HG02884 (cell line): ENCODE measurements at regions not wholly inside any gene's neighbourhood (a gene's known extent, or its start where the extent isn't known, plus 50 kb on each side); places are given as distances from the start of the nearest gene placed in this dataset.

ENCODE experiments used
- ATAC-seq: cut with Tn5 transposase; IDR thresholded peaks from one replicate; pipeline ENCODE4 v1.9.1; 2021; ENCODE audit warnings: mild to moderate bottlenecking, moderate library complexity; ENCODE audit not compliant: unreplicated experiment

- ATAC-seq, result no peak
Measured at GRCh38 chr4:176843710-176844109, 51.0 kb upstream of the VEGFC start.

- ATAC-seq, result no peak
Measured at GRCh38 chr4:176844448-176844847, 51.7 kb upstream of the VEGFC start.

GRCh38 chr4:176845636-176846035 is 52.9 kb upstream of the VEGFC start:
- no peak for ATAC-seq

DNA sequence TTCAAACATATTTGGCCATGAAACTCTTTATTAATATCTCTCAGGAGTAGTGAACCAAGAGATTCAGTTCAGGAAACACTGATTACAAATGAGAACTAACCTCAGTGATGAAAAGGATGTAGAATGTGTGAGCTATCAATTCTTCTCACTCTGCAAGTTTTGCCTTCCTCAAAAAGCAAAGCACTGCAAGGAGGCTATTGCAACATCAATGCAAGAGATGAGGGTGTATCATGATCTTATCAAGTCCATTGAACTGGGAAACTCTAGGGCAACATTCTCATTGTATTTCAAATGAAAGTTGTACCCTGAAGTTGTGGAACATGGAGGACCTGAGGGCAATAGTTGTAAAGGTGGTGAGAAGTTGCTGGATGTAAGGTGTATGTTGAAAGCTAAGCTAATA is 56.4 kb upstream of the VEGFC start:
- ATAC-seq, result no peak

- no peak for ATAC-seq
Measured at GRCh38 chr4:176850436-176850835, 57.7 kb upstream of the VEGFC start.

DNA sequence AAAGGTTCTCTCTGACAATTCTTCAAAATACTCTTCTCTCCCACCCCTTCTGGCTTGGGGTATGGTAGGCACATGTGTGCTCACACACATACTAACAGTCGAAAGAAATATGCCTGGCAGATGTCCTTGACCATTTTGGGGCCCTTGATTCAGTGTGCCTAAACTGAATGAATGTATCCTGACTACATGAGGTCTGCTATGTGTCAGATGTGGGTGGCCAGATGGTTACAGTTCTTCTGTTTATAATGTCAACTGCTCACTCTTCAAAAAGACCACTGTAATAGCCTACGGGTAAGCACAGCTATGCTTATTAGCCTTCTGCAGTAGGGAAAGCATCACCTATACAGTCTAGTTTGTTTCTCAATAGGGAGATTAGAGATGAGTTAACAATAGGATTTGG is 63.7 kb upstream of the VEGFC start:
- ATAC-seq, result no peak

DNA sequence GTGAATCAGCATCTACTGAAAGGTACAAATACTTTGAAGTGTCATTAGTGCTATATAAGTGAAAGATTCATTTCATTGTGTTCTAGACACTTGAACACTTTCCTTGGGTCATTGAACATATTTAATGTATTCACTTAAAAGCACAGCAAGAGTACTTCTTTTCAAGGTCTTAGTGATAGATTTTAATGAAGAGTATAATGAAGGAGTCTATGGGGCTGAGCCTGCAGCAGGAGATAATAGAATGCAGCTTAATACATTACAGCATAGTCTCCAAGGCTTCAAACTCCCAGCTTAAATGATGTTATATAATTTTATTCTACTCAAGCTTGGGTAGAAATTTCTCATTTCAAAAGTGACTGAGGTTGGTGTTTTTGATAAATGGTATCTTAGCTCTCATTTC is 66.1 kb upstream of the VEGFC start:
- ATAC-seq, result no peak

DNA sequence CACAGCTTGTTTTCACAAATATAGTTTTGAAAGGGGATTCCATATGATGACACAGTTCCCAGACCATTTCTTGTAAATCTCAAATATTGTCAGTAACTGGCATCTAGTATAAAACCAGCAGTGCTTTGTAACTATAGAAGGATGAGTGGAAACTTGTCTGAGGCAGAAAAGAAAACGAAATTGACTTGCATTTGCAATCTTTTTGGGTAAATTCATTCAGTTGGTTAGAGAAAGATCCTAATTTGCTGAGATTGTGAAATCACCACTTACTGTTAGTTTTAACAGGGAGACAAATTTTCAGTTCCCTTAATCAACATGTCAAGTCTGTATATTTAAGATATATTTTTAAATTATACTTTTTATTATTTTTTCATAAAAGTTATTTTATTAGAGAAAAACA is 71.5 kb upstream of the VEGFC start:
- no peak for ATAC-seq

DNA sequence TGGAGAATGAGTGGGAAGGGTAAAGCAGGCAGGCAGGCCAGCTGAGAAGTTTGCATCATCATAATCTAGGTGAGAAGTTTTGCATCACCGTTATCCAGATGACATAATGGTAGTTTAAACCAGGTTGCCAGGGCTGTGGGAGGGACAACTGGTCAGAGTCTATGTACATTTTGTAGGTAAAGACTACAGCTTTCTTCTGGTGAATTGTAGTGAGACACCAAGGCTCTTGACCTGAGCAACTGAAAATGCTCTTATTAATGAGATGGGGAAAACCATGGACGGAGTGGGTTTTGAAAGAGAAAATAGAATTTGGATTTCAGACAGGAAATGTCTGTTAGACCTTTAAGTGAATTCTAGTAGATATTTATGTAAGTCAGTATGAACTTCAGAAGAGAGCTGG is 76.0 kb upstream of the VEGFC start:
- ATAC-seq, result no peak

- ATAC-seq, result no peak
Measured at GRCh38 chr4:176872461-176872860, 79.7 kb upstream of the VEGFC start.

GRCh38 chr4:176874721-176875445 is 82.2 kb upstream of the VEGFC start:
- ATAC-seq, result no peak

DNA sequence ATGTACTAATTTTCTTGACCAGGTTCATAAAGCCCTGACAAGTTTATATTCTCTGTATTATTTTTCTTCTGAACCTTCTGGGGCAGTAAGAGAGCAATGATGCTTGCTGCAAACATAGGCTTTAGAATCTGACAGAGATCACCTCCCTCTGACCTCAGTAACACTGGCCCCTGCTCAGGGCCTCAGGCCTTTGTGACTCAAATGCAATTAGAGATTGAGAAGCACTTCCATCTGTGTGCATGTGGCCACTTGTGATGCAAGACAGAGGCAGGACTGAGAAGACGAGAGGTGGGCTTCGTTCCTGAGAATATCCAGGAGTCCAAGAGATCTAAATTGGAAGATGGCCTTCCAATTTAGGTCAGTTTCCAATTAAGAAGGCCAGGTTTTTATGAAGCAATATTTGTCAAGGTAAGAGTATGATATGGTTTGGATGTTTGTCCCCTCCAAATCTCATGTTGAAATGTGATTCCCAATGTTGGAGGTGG is 82.8 kb upstream of the VEGFC start:
- no peak for ATAC-seq

DNA sequence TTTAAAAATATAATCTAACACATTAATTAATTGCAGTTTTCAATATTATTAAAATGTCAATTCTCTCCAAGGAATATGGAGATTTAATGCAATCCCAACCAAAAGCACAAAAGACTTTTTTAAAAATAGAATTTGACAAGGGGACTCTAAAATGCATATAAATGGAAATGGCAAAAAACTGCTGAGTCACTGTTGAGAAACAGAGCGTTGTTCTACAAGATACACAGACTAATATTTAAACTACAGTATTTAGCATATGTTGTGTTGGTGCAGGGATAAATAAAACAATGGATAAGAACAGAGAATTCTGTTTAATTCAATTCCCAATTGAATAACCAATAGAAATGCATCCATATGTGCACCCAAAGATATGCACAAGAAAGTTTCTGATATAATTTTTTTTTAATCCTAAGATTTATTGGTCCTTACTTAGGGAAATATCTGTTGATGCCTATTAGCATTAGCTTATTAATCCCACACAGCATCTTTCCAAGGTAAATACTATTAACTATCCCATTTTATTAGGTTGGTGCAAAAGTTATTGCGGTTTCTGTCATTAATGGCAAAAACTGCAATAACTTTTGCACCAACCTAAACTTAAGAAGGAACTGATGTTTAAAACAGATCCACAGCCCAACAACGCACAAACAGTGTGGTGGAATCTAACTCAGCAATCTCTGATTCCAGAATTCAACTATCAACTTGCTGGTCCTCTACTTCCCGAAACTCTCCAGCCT is 86.8 kb upstream of the VEGFC start:
- no peak for ATAC-seq

DNA sequence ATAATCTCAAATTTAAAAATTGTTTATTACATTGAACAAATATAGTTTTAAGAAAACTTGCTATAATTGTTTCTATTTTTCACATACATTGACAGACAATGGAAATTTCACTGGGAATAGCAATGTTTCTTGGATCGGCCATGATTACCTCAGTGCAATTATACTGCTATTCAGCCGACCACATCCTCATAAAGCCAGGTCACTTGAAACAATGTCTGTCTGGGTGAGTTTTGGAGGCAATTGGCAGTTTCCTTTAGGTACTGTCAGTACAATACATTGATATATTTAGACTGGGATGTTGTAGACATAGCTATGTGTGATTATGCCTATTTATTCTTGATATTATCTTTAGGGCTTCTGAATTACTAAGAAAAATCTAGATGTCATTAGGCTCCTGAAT is 89.5 kb upstream of the VEGFC start:
- ATAC-seq, result no peak

GRCh38 chr4:176883108-176883550 is 90.4 kb upstream of the VEGFC start:
- ATAC-seq, result no peak

DNA sequence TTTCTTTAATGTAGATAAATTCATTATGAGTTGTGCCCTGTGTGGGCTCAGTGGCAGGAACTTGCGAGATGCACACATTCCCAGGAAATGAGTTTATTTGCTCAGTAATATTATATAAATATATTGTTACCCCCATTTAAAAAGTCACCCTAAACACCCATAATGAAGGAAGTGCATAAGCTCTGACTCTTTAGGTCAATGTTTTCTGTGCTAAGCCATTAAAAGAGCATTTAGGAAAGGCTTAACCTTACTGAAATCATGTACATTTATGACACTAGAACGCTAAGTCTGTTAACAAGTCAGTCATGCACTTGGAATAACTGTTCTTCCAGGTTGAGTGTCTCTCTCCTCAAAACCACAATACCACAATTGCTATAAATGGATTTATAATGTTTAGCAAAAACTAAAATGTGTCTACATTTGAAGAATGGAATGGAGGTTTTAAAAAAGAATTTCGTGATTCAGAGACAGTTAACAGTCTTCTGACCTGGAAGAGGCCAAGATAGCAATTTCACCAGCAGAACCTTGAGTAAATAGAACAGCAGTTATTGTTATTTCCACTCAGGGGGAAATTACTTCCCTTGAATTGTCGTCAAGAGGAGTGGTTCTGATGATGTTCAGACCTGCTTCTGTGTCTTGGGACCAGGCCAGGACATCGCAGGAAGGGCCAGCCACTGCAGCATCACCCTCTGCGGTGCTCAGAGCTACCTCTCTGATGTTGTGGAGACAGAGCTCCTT is 91.1 kb upstream of the VEGFC start:
- ATAC-seq, result no peak

DNA sequence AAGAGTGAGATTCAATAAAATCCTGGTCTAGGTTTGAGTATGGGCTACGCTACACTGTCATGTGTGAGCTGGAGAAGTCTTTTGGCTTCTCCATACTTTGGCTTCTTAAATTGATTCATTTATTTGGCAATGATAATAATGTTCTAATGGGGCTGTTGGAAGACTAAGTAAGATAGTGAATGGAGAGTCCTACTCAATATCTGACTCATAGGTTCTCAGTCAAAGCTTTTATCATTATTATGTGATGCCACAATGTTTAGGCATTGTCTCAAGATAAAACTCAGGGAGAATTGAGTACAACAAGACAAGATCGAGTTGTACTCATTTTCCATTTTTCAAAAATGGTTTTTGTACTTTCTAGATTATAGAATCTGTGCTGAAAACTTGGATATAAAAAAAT is 92.5 kb upstream of the VEGFC start:
- ATAC-seq, result no peak

DNA sequence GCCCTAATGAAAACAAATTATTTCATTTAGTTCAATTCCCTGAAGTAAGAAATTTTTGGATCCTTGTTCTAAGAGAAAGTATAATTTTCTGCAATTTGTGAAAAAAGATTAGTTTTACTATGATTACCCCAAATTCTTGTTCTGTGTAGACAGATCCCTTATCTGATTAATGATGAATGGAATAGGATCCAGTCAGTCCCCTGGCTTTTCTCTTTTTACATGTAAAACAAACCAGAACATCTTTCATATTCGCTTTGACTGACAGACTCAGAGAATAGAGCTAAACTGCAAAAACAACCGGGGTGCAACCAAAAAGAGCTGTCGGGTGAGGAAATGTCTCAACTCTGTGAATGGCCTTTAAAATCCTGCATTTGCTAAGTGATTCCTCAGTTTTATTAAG is 93.4 kb upstream of the VEGFC start:
- no peak for ATAC-seq

GRCh38 chr4:176889776-176890175 is 97.1 kb upstream of the VEGFC start:
- ATAC-seq, result no peak

DNA sequence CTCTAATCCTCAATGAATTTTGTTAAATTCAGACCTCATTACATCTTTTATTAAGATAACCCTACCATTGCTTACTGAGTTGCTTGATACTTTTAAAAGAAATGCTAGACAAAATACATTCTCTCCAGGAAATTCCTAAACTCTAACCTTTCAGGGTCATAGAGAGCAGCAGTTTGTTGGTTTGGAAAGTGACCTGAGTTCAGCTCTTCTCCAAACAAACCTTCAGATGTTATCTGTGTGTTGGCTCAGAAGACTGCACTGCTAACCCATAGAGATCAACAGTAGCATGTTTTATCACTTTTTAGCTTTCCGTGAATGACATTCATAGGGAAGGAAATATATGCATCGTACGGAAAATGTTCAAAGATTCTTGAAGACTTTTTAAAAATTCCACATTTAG is 101.8 kb upstream of the VEGFC start:
- ATAC-seq, result no peak

DNA sequence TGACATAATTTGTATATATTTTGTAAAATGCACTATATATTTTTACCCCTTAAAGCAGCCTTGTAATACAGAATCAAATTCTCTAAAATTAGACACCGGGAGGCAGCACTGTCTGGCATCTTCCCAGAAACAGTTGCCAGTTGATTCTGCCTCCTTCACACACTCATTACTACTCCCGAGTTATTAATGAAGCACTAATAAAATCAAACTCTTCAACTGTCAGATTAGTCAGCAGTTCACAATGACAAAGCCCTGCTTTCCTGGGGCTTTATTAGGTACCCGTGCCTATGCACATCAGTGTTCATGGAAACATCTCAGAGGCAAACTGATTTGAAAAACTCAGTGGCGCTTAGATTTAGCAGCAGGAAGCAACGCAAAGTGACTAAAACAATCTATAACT is 103.5 kb upstream of the VEGFC start:
- ATAC-seq, result no peak

- no peak for ATAC-seq
Measured at GRCh38 chr4:176897226-176897625, 104.5 kb upstream of the VEGFC start.
